Chondrocyte (in vitro differentiated cells): ENCODE measurements at regions not wholly inside any gene's neighbourhood (a gene's known extent, or its start where the extent isn't known, plus 50 kb on each side); places are given as distances from the start of the nearest gene placed in this dataset.
"Not testable (repeated sequence)": the region's sequence is repeated elsewhere in the genome, so short reads cannot be mapped to it uniquely, and the experiment has no call there.

Experiments
- DNase-seq: peaks from one replicate; pipeline ENCODE4 v3.0.0; 2021; ENCODE audit warnings: mixed read lengths, low spot score
- H3K27ac Mint-ChIP-seq: one replicate; pipeline ENCODE4 v1.8.0; 2021; ENCODE audit warnings: mild to moderate bottlenecking, moderate library complexity, mixed read lengths; ENCODE audit not compliant: unreplicated experiment
- H3K27me3 Mint-ChIP-seq: 2 replicates; pipeline ENCODE4 v1.8.0; 2021; ENCODE audit warnings: low read depth, mixed read lengths
- H3K36me3 Mint-ChIP-seq: 2 replicates; pipeline ENCODE4 v1.8.0; 2021; ENCODE audit warnings: low read depth, mixed read lengths
- H3K4me1 Mint-ChIP-seq: 2 replicates; pipeline ENCODE4 v1.8.0; 2021; ENCODE audit warnings: low read depth, mild to moderate bottlenecking, mixed read lengths
- H3K4me3 Mint-ChIP-seq: one replicate; pipeline ENCODE4 v1.8.0; 2021; ENCODE audit warnings: mild to moderate bottlenecking, moderate library complexity, mixed read lengths; ENCODE audit not compliant: unreplicated experiment
- H3K9me3 Mint-ChIP-seq: 2 replicates; pipeline ENCODE4 v1.8.0; 2021; ENCODE audit warnings: low read depth, mixed read lengths
- TF ChIP-seq, protein P1 (sequence below): fragments of 200-600 bp; sonication (generic); IDR thresholded peaks from 2 replicates; pipeline ENCODE4 v1.5.0; 2021; ENCODE audit warnings: antibody characterized with exemption, mild to moderate bottlenecking, moderate library complexity

DNA sequence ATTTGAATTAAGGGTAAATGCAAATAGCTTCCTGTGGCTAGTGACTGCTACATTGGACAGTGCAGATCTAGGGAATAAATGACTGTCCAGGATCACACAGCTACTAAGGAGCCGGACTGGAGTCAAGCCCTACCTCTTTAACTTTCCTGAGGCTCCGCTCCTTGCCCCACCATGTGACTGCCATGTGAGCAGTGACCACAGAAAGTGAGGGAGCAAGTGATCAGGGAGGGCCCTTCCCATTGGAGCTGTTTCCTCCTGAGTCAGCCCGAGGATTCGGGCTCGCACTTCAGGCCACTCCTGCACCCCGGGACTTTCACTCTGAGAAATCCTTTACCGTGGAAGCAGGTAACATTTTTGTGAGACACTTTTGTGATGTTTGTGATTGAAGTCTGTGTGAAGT, 198.0 kb downstream of the ANKRD30B start:
- no peak overlapping the region for H3K4me3 Mint-ChIP-seq
- DNase-seq = no peak
- TF ChIP-seq, protein P1, sequence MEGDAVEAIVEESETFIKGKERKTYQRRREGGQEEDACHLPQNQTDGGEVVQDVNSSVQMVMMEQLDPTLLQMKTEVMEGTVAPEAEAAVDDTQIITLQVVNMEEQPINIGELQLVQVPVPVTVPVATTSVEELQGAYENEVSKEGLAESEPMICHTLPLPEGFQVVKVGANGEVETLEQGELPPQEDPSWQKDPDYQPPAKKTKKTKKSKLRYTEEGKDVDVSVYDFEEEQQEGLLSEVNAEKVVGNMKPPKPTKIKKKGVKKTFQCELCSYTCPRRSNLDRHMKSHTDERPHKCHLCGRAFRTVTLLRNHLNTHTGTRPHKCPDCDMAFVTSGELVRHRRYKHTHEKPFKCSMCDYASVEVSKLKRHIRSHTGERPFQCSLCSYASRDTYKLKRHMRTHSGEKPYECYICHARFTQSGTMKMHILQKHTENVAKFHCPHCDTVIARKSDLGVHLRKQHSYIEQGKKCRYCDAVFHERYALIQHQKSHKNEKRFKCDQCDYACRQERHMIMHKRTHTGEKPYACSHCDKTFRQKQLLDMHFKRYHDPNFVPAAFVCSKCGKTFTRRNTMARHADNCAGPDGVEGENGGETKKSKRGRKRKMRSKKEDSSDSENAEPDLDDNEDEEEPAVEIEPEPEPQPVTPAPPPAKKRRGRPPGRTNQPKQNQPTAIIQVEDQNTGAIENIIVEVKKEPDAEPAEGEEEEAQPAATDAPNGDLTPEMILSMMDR = no peak
- H3K36me3 Mint-ChIP-seq = no peaks in the 10 kb centered on the region
- no peak overlapping the region for H3K27ac Mint-ChIP-seq
- H3K9me3 Mint-ChIP-seq = peaks cover 46% of the 10 kb centered on the region
- H3K4me1 Mint-ChIP-seq = no peaks in the 10 kb centered on the region
- no peaks in the 10 kb centered on the region for H3K27me3 Mint-ChIP-seq

DNA sequence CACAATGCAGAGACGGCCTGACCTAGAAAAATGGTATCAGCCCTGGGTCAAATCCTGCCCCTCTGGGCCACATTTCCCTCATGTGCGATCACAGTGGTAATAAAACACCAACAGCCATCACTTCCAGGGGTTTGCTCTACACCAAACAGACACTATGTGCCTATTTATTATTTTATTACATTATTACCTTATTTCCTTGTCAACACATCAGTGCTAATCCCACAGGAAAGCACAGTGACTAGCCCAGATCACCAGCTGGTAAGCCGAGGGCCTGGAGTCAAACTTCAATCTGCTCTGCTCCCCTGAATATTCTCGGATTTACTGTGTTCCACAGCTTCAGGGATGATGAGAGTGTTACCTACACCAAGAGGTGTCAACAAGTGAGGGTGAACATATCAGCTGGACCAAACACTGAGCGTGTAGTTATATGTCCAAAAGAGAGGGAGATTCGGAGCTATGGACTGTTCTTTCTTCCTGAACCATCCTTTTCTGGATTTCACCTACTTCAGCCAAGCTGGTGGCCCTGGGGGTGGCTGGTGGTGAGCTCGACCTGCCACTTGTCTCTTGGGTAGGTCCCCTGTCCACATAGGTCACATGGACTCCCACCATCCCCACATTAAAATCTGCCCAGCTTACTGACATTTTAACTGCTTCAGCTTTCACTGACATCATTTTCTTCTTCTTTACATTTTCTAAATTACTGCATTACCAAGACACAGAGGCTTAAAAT, 198.9 kb downstream of the ANKRD30B start:
- H3K27ac Mint-ChIP-seq, H3K4me1 Mint-ChIP-seq, DNase-seq, H3K4me3 Mint-ChIP-seq, H3K36me3 Mint-ChIP-seq, H3K27me3 Mint-ChIP-seq: not testable (repeated sequence)
- peaks cover 46% of the 10 kb centered on the region for H3K9me3 Mint-ChIP-seq

DNA sequence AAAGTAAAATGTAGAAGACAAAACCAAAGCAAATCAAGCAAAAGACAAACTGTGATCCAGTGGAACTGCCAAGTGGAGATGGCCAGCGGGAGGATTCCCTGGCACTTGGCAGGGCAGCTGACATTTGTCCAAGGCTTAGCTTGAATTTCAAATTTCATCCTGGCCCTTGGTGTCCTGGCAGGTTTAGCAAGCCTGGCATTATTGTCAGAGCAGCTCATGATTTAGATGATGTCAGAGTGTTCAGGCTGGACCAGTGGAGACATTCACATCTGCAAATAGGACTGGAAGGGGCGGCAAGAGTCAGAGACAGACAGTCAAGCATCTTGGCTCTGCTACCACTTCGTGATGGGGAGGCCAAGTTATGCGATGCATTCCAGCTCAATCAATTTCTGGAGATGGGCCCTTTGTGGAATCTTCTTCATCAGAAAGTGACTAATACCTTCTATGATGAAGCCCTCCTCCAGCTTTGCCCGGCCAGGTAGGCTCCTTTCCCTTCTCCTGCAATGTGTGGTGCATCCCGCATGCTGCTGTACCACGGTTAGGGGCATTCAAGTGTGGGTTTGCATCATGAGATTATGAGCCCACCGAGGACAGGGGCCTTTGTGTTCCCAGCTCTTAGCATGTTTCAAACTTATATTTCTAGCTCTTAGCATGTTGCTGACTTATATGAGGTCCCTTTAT, 199.7 kb downstream of the ANKRD30B start:
- Mint-ChIP-seq H3K36me3 (no peaks in the 10 kb centered on the region), H3K9me3 (peaks cover 45% of the 10 kb centered on the region), H3K27me3 (no peaks in the 10 kb centered on the region), H3K4me1 (no peaks in the 10 kb centered on the region), H3K4me3 (no peak overlapping the region), H3K27ac (no peak overlapping the region)
- TF ChIP-seq, protein P1 = no peak
- DNase-seq = no peak

DNA sequence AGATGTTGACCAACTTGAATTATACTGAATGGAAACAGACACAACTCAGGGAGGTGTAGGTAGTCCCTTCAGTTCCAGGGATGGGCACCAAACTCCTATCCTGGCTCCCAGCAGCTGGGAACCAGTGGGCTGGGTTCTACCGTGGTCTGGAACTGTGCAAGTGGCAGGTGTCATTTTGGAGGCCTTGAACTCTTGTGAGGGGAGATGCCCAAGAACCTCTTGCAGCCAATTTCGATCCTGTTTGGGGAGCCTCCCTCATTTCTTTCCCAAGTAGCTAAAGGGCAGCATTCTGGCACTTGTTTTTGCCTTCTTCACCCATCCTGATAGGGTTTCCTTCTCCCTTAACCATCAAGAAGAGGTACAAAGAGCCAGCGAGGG, 200.2 kb downstream of the ANKRD30B start:
- no peak for DNase-seq
- H3K27ac Mint-ChIP-seq = no peak overlapping the region
- no peak overlapping the region for H3K4me3 Mint-ChIP-seq
- TF ChIP-seq, protein P1 = no peak
- H3K4me1 Mint-ChIP-seq = no peaks in the 10 kb centered on the region
- no peaks in the 10 kb centered on the region for H3K36me3 Mint-ChIP-seq
- peaks cover 45% of the 10 kb centered on the region for H3K9me3 Mint-ChIP-seq
- no peaks in the 10 kb centered on the region for H3K27me3 Mint-ChIP-seq

DNA sequence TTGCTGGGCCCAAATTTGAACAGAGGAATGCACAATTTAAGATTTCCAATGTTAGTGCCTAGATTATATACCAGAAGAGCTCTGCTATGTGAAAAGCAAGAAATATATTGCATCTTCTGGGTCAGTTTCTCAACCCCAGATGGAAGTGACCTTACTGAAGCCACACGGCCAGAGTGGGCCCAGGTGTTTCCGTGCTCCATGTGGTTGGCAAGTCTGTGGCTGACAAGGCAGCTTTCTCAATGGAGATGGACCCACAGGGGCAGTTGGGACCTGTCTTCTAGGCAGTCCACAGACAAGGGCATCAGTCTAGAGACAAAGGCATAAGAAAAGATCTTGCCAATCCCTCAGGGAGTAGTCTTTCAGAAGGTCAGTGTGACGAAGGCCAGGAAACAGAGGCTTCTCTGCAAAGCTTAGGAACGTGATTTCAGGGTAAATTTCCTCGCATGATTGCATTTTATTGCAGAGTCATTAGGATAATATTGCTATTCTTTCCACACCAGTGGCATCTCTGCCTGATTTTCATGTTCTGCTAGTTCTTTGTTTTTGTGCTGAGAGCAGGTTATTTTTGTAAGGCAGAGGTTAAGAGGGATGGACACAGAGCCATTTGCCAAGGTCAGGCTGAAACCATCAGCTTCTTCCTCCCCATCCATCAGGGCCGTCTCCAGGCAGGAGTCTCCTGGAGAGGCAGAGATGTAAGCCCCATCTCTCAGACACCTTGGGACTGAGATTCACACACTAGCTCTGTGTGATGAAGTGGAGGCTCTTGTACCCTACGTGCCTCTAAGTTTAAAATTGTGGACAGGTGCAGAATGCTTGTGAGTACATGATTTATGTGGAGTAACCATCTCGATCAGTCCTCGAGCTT, 202.1 kb downstream of the ANKRD30B start:
- DNase-seq = no peak
- TF ChIP-seq, protein P1 = no peak
- Mint-ChIP-seq H3K27ac (no peak overlapping the region), H3K9me3 (peaks cover 49% of the 10 kb centered on the region), H3K27me3 (no peaks in the 10 kb centered on the region), H3K4me3 (no peak overlapping the region), H3K36me3 (no peaks in the 10 kb centered on the region), H3K4me1 (no peaks in the 10 kb centered on the region)

DNA sequence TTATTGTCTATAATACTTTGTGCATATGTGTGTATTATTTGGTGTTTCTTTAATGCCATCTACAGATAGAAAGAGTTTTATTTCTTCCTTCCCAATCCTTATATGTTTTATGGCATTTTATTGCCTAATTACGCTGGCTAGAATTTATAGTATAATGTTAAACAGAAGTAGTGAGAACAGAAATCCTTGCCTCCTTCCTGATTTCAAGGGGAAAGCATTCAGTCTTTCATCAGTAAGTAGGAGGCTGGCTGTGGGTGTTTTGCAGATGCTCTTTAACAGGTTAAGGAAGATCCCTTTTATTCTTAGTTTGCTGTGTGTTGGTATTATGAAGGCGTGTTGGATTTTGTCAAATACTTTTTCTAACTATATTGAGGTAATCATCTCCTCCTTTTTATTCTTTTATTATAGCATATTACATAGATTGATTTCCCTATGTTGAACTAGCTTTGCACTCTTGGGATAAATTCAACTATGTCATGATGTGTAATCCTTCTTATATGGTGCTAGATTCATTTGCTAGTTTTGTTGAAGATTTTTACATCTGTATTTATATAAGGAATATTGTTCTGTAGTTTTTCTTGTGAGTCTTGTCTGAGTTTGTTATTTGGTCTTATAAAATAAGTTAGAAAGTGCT, 204.6 kb downstream of the ANKRD30B start:
- not testable (repeated sequence) for H3K36me3 Mint-ChIP-seq, H3K27me3 Mint-ChIP-seq, DNase-seq, H3K27ac Mint-ChIP-seq, H3K4me3 Mint-ChIP-seq, H3K4me1 Mint-ChIP-seq
- H3K9me3 Mint-ChIP-seq = peaks cover 58% of the 10 kb centered on the region
